ENCODE measurements at regions not wholly inside any gene's neighbourhood (a gene's known extent, or its start where the extent isn't known, plus 50 kb on each side); places are given as distances from the start of the nearest gene placed in this dataset.
"Not testable (repeated sequence)": the region's sequence is repeated elsewhere in the genome, so short reads cannot be mapped to it uniquely, and the experiment has no call there.

- CTCF ChIA-PET = no interaction called here
- H3K36me3 Mint-ChIP-seq = no peaks in the 10 kb centered on the region
- no peak overlapping the region for H3K27ac ChIP-seq (ENCODE audit: low read depth, low read length)
- no peaks in the 10 kb centered on the region for H3K4me1 ChIP-seq (ENCODE audit: control insufficient read depth in 2 of 2, insufficient read depth in 2 of 2, low read length in 2 of 2)
- no peaks in the 10 kb centered on the region for H3K27me3 Mint-ChIP-seq
- DNase-seq = no peak
- POLR2A ChIA-PET = no interaction called here
- H3K4me3 Mint-ChIP-seq = no peak overlapping the region
- H3K27ac Mint-ChIP-seq = no peak overlapping the region
- intact Hi-C loops (cut with micrococcal nuclease) = no loop called here
- H3K36me3 ChIP-seq (ENCODE audit: control insufficient read depth in 2 of 3, insufficient read depth in 3 of 3, low read length in 3 of 3) = no peaks in the 10 kb centered on the region
- H3K9me3 ChIP-seq (ENCODE audit: control insufficient read depth in 2 of 3, low read length in 3 of 3) = no peaks in the 10 kb centered on the region
- no peaks in the 10 kb centered on the region for H3K27me3 ChIP-seq (ENCODE audit: control insufficient read depth in 2 of 2, insufficient read depth in 2 of 2, low read length in 2 of 2)
- no peak for ATAC-seq
- no peaks in the 10 kb centered on the region for H3K4me1 Mint-ChIP-seq
- peaks cover 0 to 8% (median 2%) of the 10 kb centered on the region in 11 donors for H3K9me3 Mint-ChIP-seq
- no peak overlapping the region for H3K4me3 ChIP-seq (ENCODE audit: low read length)
These were observed 632.1 kb downstream of the SLC16A7 start for GRCh38 chr12:60227916-60228315.

- Histone ChIP-seq H3K4me3 (ENCODE audit: low read length) (no peak overlapping the region), H3K27ac (ENCODE audit: low read depth, low read length) (no peak overlapping the region), H3K27me3 (ENCODE audit: control insufficient read depth in 2 of 2, insufficient read depth in 2 of 2, low read length in 2 of 2) (no peaks in the 10 kb centered on the region), H3K9me3 (ENCODE audit: control insufficient read depth in 2 of 3, low read length in 3 of 3) (no peaks in the 10 kb centered on the region), H3K4me1 (ENCODE audit: control insufficient read depth in 2 of 2, insufficient read depth in 2 of 2, low read length in 2 of 2) (no peaks in the 10 kb centered on the region), H3K36me3 (ENCODE audit: control insufficient read depth in 2 of 3, insufficient read depth in 3 of 3, low read length in 3 of 3) (no peaks in the 10 kb centered on the region)
- DNase-seq = no peak
- no peak for ATAC-seq
- POLR2A ChIA-PET = no interaction called here
- Mint-ChIP-seq H3K9me3 (peaks cover 0 to 8% (median 2%) of the 10 kb centered on the region in 11 donors), H3K27me3 (no peaks in the 10 kb centered on the region), H3K4me1 (no peaks in the 10 kb centered on the region), H3K4me3 (no peak overlapping the region), H3K36me3 (no peaks in the 10 kb centered on the region), H3K27ac (no peak overlapping the region)
- CTCF ChIA-PET = no interaction called here
- intact Hi-C loops (cut with micrococcal nuclease) = no loop called here
These were observed 634.2 kb downstream of the SLC16A7 start for GRCh38 chr12:60230056-60230455.

GRCh38 chr12:60231303-60231702 is 635.5 kb downstream of the SLC16A7 start:
- no peak overlapping the region for H3K4me3 ChIP-seq (ENCODE audit: low read length)
- H3K27ac Mint-ChIP-seq = no peak overlapping the region
- ATAC-seq (no peak), DNase-seq (no peak)
- no peaks in the 10 kb centered on the region for H3K36me3 Mint-ChIP-seq
- no peak overlapping the region for H3K27ac ChIP-seq (ENCODE audit: low read depth, low read length)
- no peaks in the 10 kb centered on the region for H3K27me3 Mint-ChIP-seq
- intact Hi-C loops (cut with micrococcal nuclease) = no loop called here
- ChIA-PET CTCF (no interaction called here), POLR2A (no interaction called here)
- no peaks in the 10 kb centered on the region for H3K27me3 ChIP-seq (ENCODE audit: control insufficient read depth in 2 of 2, insufficient read depth in 2 of 2, low read length in 2 of 2)
- H3K9me3 Mint-ChIP-seq = peaks cover 0 to 8% (median 2%) of the 10 kb centered on the region in 11 donors
- no peaks in the 10 kb centered on the region for H3K4me1 Mint-ChIP-seq
- H3K36me3 ChIP-seq (ENCODE audit: control insufficient read depth in 2 of 3, insufficient read depth in 3 of 3, low read length in 3 of 3) = no peaks in the 10 kb centered on the region
- H3K4me3 Mint-ChIP-seq = no peak overlapping the region
- no peaks in the 10 kb centered on the region for H3K4me1 ChIP-seq (ENCODE audit: control insufficient read depth in 2 of 2, insufficient read depth in 2 of 2, low read length in 2 of 2)
- H3K9me3 ChIP-seq (ENCODE audit: control insufficient read depth in 2 of 3, low read length in 3 of 3) = no peaks in the 10 kb centered on the region

- POLR2A ChIA-PET = no interaction called here
- CTCF ChIA-PET = no interaction called here
- Mint-ChIP-seq H3K9me3 (peaks cover 0 to 10% (median 3%) of the 10 kb centered on the region in 11 donors), H3K4me3 (no peak overlapping the region), H3K27me3 (no peaks in the 10 kb centered on the region), H3K4me1 (no peaks in the 10 kb centered on the region), H3K36me3 (no peaks in the 10 kb centered on the region), H3K27ac (no peak overlapping the region)
- no peaks in the 10 kb centered on the region for H3K4me1 ChIP-seq (ENCODE audit: control insufficient read depth in 2 of 2, insufficient read depth in 2 of 2, low read length in 2 of 2)
- H3K27ac ChIP-seq (ENCODE audit: low read depth, low read length) = no peak overlapping the region
- no peaks in the 10 kb centered on the region for H3K9me3 ChIP-seq (ENCODE audit: control insufficient read depth in 2 of 3, low read length in 3 of 3)
- no peaks in the 10 kb centered on the region for H3K36me3 ChIP-seq (ENCODE audit: control insufficient read depth in 2 of 3, insufficient read depth in 3 of 3, low read length in 3 of 3)
- ATAC-seq (no peak), DNase-seq (no peak)
- H3K27me3 ChIP-seq (ENCODE audit: control insufficient read depth in 2 of 2, insufficient read depth in 2 of 2, low read length in 2 of 2) = no peaks in the 10 kb centered on the region
- H3K4me3 ChIP-seq (ENCODE audit: low read length) = no peak overlapping the region
- intact Hi-C loops (cut with micrococcal nuclease) = no loop called here
These were observed 636.4 kb downstream of the SLC16A7 start for GRCh38 chr12:60231976-60232907.

GRCh38 chr12:60234611-60235195 is 638.9 kb downstream of the SLC16A7 start:
- H3K9me3 ChIP-seq (ENCODE audit: control insufficient read depth in 2 of 3, low read length in 3 of 3); DNase-seq; H3K27ac ChIP-seq (ENCODE audit: low read depth, low read length); H3K36me3 ChIP-seq (ENCODE audit: control insufficient read depth in 2 of 3, insufficient read depth in 3 of 3, low read length in 3 of 3); H3K4me1 ChIP-seq (ENCODE audit: control insufficient read depth in 2 of 2, insufficient read depth in 2 of 2, low read length in 2 of 2); H3K4me1 Mint-ChIP-seq; intact Hi-C loops (cut with micrococcal nuclease); H3K27me3 ChIP-seq (ENCODE audit: control insufficient read depth in 2 of 2, insufficient read depth in 2 of 2, low read length in 2 of 2); H3K4me3 Mint-ChIP-seq; CTCF ChIA-PET; H3K36me3 Mint-ChIP-seq; POLR2A ChIA-PET; H3K27me3 Mint-ChIP-seq; ATAC-seq; H3K4me3 ChIP-seq (ENCODE audit: low read length); H3K27ac Mint-ChIP-seq: not testable (repeated sequence)
- H3K9me3 Mint-ChIP-seq = peaks cover 0 to 19% (median 6%) of the 10 kb centered on the region in 11 donors

- H3K27ac Mint-ChIP-seq = no peak overlapping the region
- Histone ChIP-seq H3K4me1 (ENCODE audit: control insufficient read depth in 2 of 2, insufficient read depth in 2 of 2, low read length in 2 of 2) (no peaks in the 10 kb centered on the region), H3K36me3 (ENCODE audit: control insufficient read depth in 2 of 3, insufficient read depth in 3 of 3, low read length in 3 of 3) (no peaks in the 10 kb centered on the region), H3K9me3 (ENCODE audit: control insufficient read depth in 2 of 3, low read length in 3 of 3) (no peaks in the 10 kb centered on the region), H3K27me3 (ENCODE audit: control insufficient read depth in 2 of 2, insufficient read depth in 2 of 2, low read length in 2 of 2) (no peaks in the 10 kb centered on the region), H3K27ac (ENCODE audit: low read depth, low read length) (no peak overlapping the region), H3K4me3 (ENCODE audit: low read length) (no peak overlapping the region)
- peaks cover 0 to 19% (median 8%) of the 10 kb centered on the region in 11 donors for H3K9me3 Mint-ChIP-seq
- ATAC-seq (no peak), DNase-seq (no peak)
- CTCF ChIA-PET = no interaction called here
- POLR2A ChIA-PET = no interaction called here
- H3K4me1 Mint-ChIP-seq = no peaks in the 10 kb centered on the region
- no peak overlapping the region for H3K4me3 Mint-ChIP-seq
- no peaks in the 10 kb centered on the region for H3K36me3 Mint-ChIP-seq
- no peaks in the 10 kb centered on the region for H3K27me3 Mint-ChIP-seq
- intact Hi-C loops (cut with micrococcal nuclease) = no loop called here
These were observed 639.4 kb downstream of the SLC16A7 start for GRCh38 chr12:60235261-60235660.

GRCh38 chr12:60236416-60236815 is 640.6 kb downstream of the SLC16A7 start:
- H3K9me3 ChIP-seq (ENCODE audit: control insufficient read depth in 2 of 3, low read length in 3 of 3); intact Hi-C loops (cut with micrococcal nuclease); DNase-seq; ATAC-seq; H3K27me3 Mint-ChIP-seq; H3K27ac ChIP-seq (ENCODE audit: low read depth, low read length); H3K4me3 Mint-ChIP-seq; CTCF ChIA-PET; H3K4me1 Mint-ChIP-seq; H3K36me3 ChIP-seq (ENCODE audit: control insufficient read depth in 2 of 3, insufficient read depth in 3 of 3, low read length in 3 of 3); H3K36me3 Mint-ChIP-seq; H3K4me1 ChIP-seq (ENCODE audit: control insufficient read depth in 2 of 2, insufficient read depth in 2 of 2, low read length in 2 of 2); POLR2A ChIA-PET; H3K27ac Mint-ChIP-seq; H3K4me3 ChIP-seq (ENCODE audit: low read length); H3K27me3 ChIP-seq (ENCODE audit: control insufficient read depth in 2 of 2, insufficient read depth in 2 of 2, low read length in 2 of 2): not testable (repeated sequence)
- H3K9me3 Mint-ChIP-seq = peaks cover 0 to 19% (median 8%) of the 10 kb centered on the region in 11 donors

Measured in naive thymus-derived CD4-positive, alpha-beta T cell (primary cell).